HCT116 (cell line): ENCODE measurements at regions not wholly inside any gene's neighbourhood (a gene's known extent, or its start where the extent isn't known, plus 50 kb on each side); places are given as distances from the start of the nearest gene placed in this dataset.

Experiments
- ATAC-seq: fragments of 200-7000 bp; cut with Tn5 transposase; 2 replicates; pipeline ENCODE4 v1.9.1; 2020; ENCODE audit warnings: mild to moderate bottlenecking, moderate library complexity
- BruUV-seq: library from RNA; stranded (reverse); fragments of 400-500 nt; replicated peaks from 2 replicates; lab custom pipeline; 2021; lab: Mats Ljungman, UMichigan
- CTCF ChIA-PET: fragments of 300-600 bp; sonication (Branson Sonifier 250); formaldehyde crosslinking; loops from one replicate; lab custom pipeline; 2021; ENCODE audit warnings: antibody characterized with exemption; lab: Charles Lee
- POLR2A ChIA-PET: fragments of 300-600, 350-600 bp; sonication (Branson Sonifier 250); formaldehyde crosslinking; loops from one replicate; lab custom pipeline; 2021; ENCODE audit warnings: antibody characterized with exemption; lab: Charles Lee
- RAD21 ChIA-PET, 2 experiments: fragments of 300-600 bp; sonication (Branson Sonifier 250); formaldehyde crosslinking; loops; one replicate each; lab custom pipeline; 2023; ENCODE audit warnings: low total read pairs in 2 of 2; ENCODE audit not compliant: uncharacterized antibody in 2 of 2, unreplicated experiment in 2 of 2, low non-redundant PET in 1 of 2; lab: Charles Lee
- DNase-seq: peaks from one replicate; pipeline ENCODE4 v3.0.0-alpha.2; 2010; ENCODE audit warnings: low read depth, low spot score
- H2AFZ ChIP-seq: fragments of 200-600 bp; shearing (Covaris generic), sonication (generic); 2 replicates; pipeline ENCODE4 v1.6.1; 2017; ENCODE audit warnings: low read depth, mixed run types, mixed read lengths, antibody characterized with exemption, low read length; ENCODE audit not compliant: poor library complexity, severe bottlenecking
- H3K27ac ChIP-seq: 2 replicates; pipeline ENCODE4 v1.5.1; 2012; ENCODE audit warnings: low read depth, low read length
- H3K27me3 ChIP-seq: fragments of 200-600 bp; sonication (generic); 2 replicates; pipeline ENCODE4 v1.6.1; 2016; ENCODE audit warnings: mixed run types, low read length, mixed read lengths; ENCODE audit not compliant: insufficient read depth
- H3K36me3 ChIP-seq, 2 experiments: fragments of 200-500 bp in 1 of 2; fragments of 200-600 bp in 1 of 2; sonication (Bioruptor generic) in 1 of 2; sonication (generic) in 1 of 2; 2 replicates each; pipeline versions ENCODE4 v1.5.1 to v1.6.1; 2014 to 2016; ENCODE audit warnings: low read length in 2 of 2, inconsistent platforms in 1 of 2, mixed read lengths in 1 of 2, mixed run types in 1 of 2; ENCODE audit not compliant: insufficient read depth in 2 of 2, control insufficient read depth in 1 of 2
- H3K4me1 ChIP-seq, 2 experiments: fragments of 200-600 bp in 1 of 2; sonication (generic) in 1 of 2; 2 replicates each; pipeline versions ENCODE4 v1.5.1 to v1.6.1; 2012 to 2017; ENCODE audit warnings: low read length in 2 of 2, inconsistent platforms in 1 of 2, mild to moderate bottlenecking in 1 of 2, mixed read lengths in 1 of 2, mixed run types in 1 of 2, moderate library complexity in 1 of 2; ENCODE audit not compliant: insufficient read depth in 2 of 2, control insufficient read depth in 1 of 2
- H3K4me2 ChIP-seq: fragments of 200-600 bp; sonication (generic); 2 replicates; pipeline ENCODE4 v1.6.1; 2017; ENCODE audit warnings: mixed run types, low read length, mixed read lengths
- H3K4me3 ChIP-seq, 2 experiments: fragments of 200-600 bp in 1 of 2; sonication (generic) in 1 of 2; replicated peaks in 1 of 2; 2 replicates each; pipeline ENCODE4 v1.5.1; 2011 to 2016; ENCODE audit warnings: low read length in 2 of 2, control low read depth in 1 of 2, low read depth in 1 of 2, mild to moderate bottlenecking in 1 of 2, mixed read lengths in 1 of 2, mixed run types in 1 of 2
- H3K79me2 ChIP-seq: fragments of 200-600 bp; sonication (generic); 2 replicates; pipeline ENCODE4 v1.6.1; 2017; ENCODE audit warnings: mild to moderate bottlenecking, mixed run types, low read length, moderate library complexity, mixed read lengths; ENCODE audit not compliant: insufficient read depth
- H3K9ac ChIP-seq: fragments of 200-600 bp; sonication (generic); 2 replicates; pipeline ENCODE4 v1.6.1; 2016; ENCODE audit warnings: low read length, mixed read lengths
- H3K9me2 ChIP-seq: fragments of 200-600 bp; sonication (generic), shearing (Covaris generic); 2 replicates; pipeline ENCODE4 v1.6.1; 2017; ENCODE audit warnings: mixed run types, mild to moderate bottlenecking, moderate library complexity; ENCODE audit not compliant: insufficient read depth
- H3K9me3 ChIP-seq, 2 experiments: fragments of 200-500 bp in 1 of 2; fragments of 200-600 bp in 1 of 2; sonication (Bioruptor generic) in 1 of 2; sonication (generic) in 1 of 2; 2 replicates each; pipeline ENCODE4 v1.6.1; 2014 to 2017; ENCODE audit warnings: low read length in 2 of 2, mixed read lengths in 2 of 2, inconsistent platforms in 1 of 2, low read depth in 1 of 2, mild to moderate bottlenecking in 1 of 2, mixed run types in 1 of 2, moderate library complexity in 1 of 2; ENCODE audit not compliant: control insufficient read depth in 1 of 2, insufficient read depth in 1 of 2
- H4K20me1 ChIP-seq: fragments of 200-600 bp; sonication (generic), shearing (Covaris generic); 2 replicates; pipeline ENCODE4 v1.6.1; 2017; ENCODE audit warnings: mixed run types, mild to moderate bottlenecking, moderate library complexity; ENCODE audit not compliant: insufficient read depth
- ATF3 ChIP-seq: IDR thresholded peaks from 2 replicates; pipeline ENCODE4 v1.6.1; 2012
- CBX3 ChIP-seq: IDR thresholded peaks from 2 replicates; pipeline ENCODE4 v1.6.1; 2012; ENCODE audit warnings: low read depth
- CTCF ChIP-seq, 3 experiments: fragments of 200-600 bp in 1 of 3; sonication (generic) in 1 of 3; IDR thresholded peaks in 2 of 3; conservative IDR thresholded peaks in 1 of 3; 2 replicates each; pipeline ENCODE4 v1.5.1; 2012 to 2017; ENCODE audit warnings: low read depth in 2 of 3, low read length in 2 of 3, antibody characterized with exemption in 1 of 3, borderline replicate concordance in 1 of 3, control low read depth in 1 of 3, mild to moderate bottlenecking in 1 of 3, mixed read lengths in 1 of 3, mixed run types in 1 of 3, moderate library complexity in 1 of 3; ENCODE audit not compliant: insufficient read depth in 1 of 3
- EGR1 ChIP-seq: IDR thresholded peaks from 2 replicates; pipeline ENCODE4 v1.6.1; 2012; ENCODE audit warnings: low read depth
- EZH2 ChIP-seq: fragments of 200-600 bp; sonication (generic); IDR thresholded peaks from 2 replicates; pipeline ENCODE4 v1.6.1; 2017; ENCODE audit warnings: antibody characterized with exemption, mixed run types
- EZH2phosphoT487 ChIP-seq: fragments of 200-600 bp; IDR thresholded peaks from 2 replicates; pipeline ENCODE4 v1.6.1; 2018; ENCODE audit warnings: antibody characterized with exemption, borderline replicate concordance
- MAX ChIP-seq: IDR thresholded peaks from 2 replicates; pipeline ENCODE4 v1.6.1; 2012
- POLR2AphosphoS5 ChIP-seq: IDR thresholded peaks from 2 replicates; pipeline ENCODE4 v1.6.1; 2011; ENCODE audit warnings: mild to moderate bottlenecking, low read depth, low read length, moderate library complexity
- RAD21 ChIP-seq: IDR thresholded peaks from 2 replicates; pipeline ENCODE4 v1.6.1; 2012; ENCODE audit warnings: low read depth, mild to moderate bottlenecking
- SP1 ChIP-seq: IDR thresholded peaks from 2 replicates; pipeline ENCODE4 v1.6.1; 2012; ENCODE audit warnings: low read depth
- ZBTB33 ChIP-seq: IDR thresholded peaks from 2 replicates; pipeline ENCODE4 v1.6.1; 2011; ENCODE audit warnings: mild to moderate bottlenecking, low read length, moderate library complexity; ENCODE audit not compliant: insufficient replicate concordance; ENCODE audit errors: extremely low read depth
- ZFX ChIP-seq: fragments of 450-650 bp; IDR thresholded peaks from 2 replicates; pipeline ENCODE4 v1.6.1; 2017
- ZNF274 ChIP-seq: fragments of 200-500 bp; sonication (Bioruptor generic); IDR thresholded peaks from 2 replicates; pipeline ENCODE4 v1.6.1; 2014; ENCODE audit warnings: mild to moderate bottlenecking, low read depth, low read length, inconsistent platforms
- intact Hi-C: fragments of 100-400 bp; cut with micrococcal nuclease; formaldehyde crosslinking; loops from 2 replicates; pipeline ENCODE4 v1.10.0; 2022

GRCh38 chr5:56625541-56625940, 189.8 kb upstream of the MAP3K1 start (continued):
- TF ChIP-seq EZH2phosphoT487 (no peak), SP1 (no peak), CTCF (IDR thresholded peaks at IDR 0.05 in 2 of 3, conservative IDR thresholded peaks at IDR 0.05 in 1 of 3; ENCODE audit: borderline replicate concordance in 1 of 3, insufficient read depth in 1 of 3, low read depth in 2 of 3, low read length in 2 of 3) (no peak), RAD21 (no peak), MAX (no peak), ZNF274 (no peak), EZH2 (no peak), ATF3 (no peak), CBX3 (no peak), EGR1 (no peak), ZFX (no peak)
- TF ChIP-seq, all 23 proteins: peak for 0

GRCh38 chr5:56624751-56625150, 190.6 kb upstream of the MAP3K1 start:
- Histone ChIP-seq H3K9ac (no peak overlapping the region), H3K9me3 (no peaks in the 10 kb centered on the region; a peak in 1 of 4 replicates), H3K4me1 (no peaks in the 10 kb centered on the region), H3K9me2 (no peaks in the 10 kb centered on the region), H3K36me3 (no peaks in the 10 kb centered on the region), H3K4me3 (no peak overlapping the region), H3K27ac (no peak overlapping the region), H4K20me1 (no peaks in the 10 kb centered on the region), H3K4me2 (no peak overlapping the region), H3K27me3 (no peaks in the 10 kb centered on the region), H2AFZ (no peak overlapping the region), H3K79me2 (no peaks in the 10 kb centered on the region)
- no TSS peak for BruUV-seq
- intact Hi-C loops = no loop called here
- ChIA-PET POLR2A (no interaction called here), CTCF (no interaction called here), RAD21 (no interaction called here)
- no peak for DNase-seq
- TF ChIP-seq ZBTB33 (no peak), POLR2AphosphoS5 (no peak), EGR1 (no peak)
- ATAC-seq = no peak
